GM04504 (cell line): ENCODE measurements at regions not wholly inside any gene's neighbourhood (a gene's known extent, or its start where the extent isn't known, plus 50 kb on each side); places are given as distances from the start of the nearest gene placed in this dataset.
"Not testable (repeated sequence)": the region's sequence is repeated elsewhere in the genome, so short reads cannot be mapped to it uniquely, and the experiment has no call there.

ENCODE experiments used
- DNase-seq: peaks from one replicate; pipeline ENCODE4 v3.0.0-alpha.2; 2012; ENCODE audit warnings: low read depth

DNA sequence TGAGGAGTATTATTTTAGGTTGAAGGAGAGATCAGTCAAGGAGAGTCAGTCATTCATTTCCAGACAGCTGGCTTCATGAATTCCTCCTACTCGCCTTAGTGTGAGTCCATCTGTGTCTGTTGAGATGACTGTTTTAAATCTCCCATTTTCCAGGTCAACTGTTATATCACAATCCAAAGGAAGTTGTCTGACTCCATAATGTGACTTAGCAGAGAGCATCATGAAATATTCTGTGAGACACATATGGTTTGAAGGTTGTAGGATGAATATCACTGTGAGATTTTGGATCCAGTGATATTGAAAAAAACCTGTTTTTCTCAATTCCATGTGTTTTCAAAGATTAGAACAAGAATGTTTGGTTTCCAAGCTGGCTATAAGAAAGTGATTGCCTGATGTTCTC, 530.2 kb upstream of the MAN1A1 start:
- no peak for DNase-seq

DNA sequence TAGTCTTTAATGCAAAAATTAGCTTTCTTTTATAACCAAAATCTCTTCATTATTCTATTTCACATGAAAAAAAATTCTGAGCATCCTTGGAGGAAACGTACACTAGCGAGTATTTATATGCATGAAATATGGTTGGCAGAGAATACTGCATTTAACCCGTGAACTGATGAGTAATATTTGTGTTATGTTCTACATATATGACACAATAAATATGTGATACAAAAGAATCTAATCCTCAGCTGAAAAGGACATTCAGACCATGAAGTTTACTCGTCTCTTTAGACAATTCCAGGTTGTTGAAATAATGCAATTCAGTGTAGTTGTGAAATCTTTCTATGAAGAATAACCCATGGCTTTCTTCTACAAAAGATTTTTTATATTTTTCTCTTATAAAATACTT, 524.8 kb upstream of the MAN1A1 start:
- no peak for DNase-seq

DNA sequence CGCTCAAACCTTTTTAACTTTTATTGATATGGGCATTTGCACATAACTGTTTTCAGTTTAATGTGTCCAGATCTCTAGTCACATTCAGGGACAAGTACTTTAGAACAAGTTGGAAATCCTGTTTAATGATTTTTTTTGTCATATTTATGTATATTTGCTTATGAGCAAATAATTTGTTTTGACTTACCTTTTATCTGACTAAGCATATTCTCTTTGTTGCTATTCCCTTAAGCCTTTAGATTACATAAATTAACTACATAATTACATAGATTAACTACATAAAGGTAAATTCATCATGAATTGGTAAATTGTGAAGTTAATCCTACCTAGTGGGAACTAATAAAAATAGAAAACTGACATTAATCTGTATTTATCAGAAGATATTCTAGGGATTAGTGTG, 523.5 kb upstream of the MAN1A1 start:
- no peak for DNase-seq

DNA sequence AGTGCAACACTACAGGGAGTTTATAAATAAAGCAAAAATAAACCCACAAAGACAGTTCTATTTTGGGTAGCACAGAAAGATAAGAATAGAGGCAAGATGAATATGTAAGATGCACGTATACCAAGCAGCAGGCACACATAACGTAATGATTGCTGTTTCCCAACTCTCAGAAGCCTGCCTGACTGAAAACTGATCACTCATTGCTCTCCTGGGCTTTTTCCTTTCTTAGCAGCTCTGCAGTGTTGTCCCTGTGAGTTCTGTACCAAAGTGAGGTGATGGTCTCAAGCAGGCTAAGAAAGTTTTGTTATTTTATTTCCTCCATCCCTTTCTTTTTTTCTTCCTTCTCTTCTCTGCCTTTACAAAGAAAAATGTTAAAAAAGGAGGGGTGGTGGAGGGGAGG, 522.0 kb upstream of the MAN1A1 start:
- DNase-seq, result no peak

DNA sequence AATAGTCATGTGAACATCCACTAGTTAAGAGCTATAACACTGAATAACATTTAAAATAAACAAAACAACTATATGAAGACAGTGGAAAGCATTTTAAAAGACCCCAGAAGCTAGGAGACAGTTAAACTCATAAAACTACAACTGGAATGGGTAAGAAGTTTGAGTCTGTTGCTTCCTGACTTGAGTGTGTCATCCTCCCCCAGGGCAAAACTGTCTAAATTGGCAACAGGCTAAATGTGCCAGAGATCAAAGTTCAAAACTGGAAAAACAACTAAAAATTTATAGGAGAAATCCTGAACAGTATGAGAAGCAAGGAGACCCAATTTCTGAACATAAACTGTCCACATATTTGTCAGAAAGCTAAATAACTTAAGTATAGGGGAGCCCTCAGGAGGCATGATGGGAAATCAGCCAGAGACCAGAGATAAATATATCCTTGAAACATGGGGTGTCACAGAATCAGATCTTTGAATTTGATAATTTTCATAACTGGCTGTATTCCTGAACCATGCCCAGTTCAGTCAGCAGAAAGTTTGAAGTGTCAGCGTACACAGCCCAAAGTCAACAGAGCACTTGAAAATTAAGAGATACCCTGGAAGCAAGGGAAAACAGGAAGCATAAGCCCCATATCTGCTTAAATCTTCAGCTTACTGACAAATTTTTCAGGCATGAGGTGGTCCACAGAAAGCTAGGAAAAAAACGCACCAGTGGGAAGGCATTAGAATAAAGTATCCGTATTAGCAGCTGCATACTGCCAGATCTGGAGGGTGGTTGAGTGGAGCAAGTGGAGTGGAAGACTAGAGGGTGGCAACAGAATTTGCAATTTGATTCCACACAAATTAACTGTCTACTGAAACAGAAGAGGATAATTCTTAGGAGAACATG, 516.1 kb upstream of the MAN1A1 start:
- no peak for DNase-seq

DNA sequence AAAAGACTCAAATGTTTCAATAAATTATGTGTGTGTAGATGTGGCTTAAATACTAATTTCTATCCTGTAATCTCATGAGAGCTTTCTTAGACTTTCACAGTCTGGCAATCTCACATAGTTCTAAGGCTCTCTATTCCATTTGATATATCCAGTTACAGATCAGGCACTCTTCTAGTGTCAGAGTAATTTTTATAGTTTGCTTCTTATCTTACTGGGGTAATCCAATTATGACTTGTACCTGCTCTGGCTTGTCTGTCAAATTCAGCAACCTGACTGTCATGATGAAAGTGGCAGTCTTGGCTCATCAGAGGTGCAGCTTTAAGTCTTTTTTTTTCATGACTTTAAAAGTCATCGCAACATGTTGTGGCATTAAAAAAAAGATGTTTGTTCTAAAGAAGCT, 513.2 kb upstream of the MAN1A1 start:
- no peak for DNase-seq

DNA sequence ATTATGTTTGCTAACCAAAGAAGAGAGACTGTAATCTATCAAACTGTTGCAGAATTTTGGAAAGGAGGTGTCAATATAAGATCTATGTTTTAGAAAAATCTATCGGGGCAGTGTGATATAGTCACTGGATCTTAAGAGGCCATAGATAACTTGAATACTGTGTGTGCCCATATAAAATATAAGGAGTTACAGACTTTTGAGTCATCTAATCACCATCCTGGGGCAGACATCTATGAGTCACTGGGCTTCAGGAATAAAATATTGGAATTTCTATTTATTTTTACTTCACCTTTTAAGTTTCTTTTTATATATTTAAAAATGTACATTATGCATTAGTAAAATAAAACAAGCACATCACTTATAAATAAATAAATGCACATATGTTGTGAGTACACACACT, 509.3 kb upstream of the MAN1A1 start:
- no peak for DNase-seq

DNA sequence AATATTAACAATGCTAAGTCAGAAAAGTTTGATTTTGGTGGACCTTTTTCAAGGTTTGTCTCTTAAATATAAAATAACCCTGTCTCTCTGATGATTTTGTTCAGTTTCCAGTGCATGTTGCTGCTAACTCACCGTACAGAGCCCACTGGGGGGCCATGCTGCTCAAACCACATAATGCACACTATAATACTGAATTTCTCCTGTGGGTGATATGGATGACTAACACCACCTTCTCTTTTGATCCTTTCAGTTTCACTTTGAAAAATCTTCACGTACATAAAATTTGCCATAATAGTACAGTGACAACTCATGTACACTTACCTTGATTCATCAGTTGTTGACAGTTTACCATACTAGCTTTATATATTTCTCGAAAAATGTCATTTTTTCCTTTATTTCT, 506.6 kb upstream of the MAN1A1 start:
- no peak for DNase-seq

DNA sequence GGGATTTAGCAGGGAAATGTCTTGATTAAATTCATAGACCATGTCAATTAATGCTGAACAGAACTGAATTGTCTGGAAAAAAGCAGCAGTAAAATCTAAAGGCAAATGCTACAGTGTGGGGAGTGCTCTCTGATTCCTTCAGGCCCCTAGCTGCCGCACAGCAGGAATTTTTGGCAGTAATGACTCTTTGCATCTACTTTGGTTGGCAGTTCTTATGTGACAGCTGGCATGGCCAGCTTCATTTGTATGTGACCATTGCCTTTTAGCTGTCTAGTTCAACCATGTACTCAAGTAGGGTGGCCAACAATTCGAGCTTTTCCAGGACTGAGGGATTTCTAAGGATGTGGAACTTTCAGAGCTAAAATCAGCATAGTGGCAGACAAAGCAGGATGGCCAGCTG, 499.1 kb upstream of the MAN1A1 start:
- DNase-seq, result no peak

DNA sequence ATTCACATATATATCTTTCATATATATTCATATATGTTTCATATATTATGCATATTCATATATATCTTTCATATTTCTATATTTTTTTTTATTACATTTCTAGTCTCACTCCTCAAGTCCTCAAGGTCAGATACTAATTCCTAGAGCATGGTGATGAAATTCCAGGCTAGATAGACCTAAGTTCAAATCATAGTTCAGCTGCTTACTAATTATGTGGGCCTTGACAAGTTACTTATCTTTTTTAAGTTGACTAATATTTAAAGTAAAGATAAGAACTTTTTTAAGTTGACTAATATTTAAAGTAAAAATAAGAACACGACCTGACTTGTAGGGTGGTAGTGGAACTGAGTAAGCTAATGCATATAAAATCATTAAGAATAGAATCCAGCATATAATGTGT, 495.6 kb upstream of the MAN1A1 start:
- no peak for DNase-seq

DNA sequence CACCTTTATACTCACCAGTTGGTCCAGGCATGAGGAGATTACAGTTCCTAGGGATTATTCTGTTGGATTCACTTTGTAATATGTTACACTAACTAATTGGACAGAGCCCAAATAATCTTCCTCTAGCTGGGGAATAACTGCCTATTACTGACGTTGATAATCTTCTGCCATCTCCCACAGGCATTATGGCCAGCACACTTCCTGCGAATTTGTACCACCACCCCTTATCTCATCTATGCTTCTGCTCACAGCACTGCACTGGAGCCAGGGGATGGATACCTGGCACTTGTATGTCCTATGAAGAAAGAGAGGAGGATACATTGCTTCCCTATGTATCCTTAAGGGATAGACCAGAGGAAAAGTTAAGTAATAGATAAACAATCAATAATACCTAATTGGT, 494.8 kb upstream of the MAN1A1 start:
- DNase-seq, result no peak

DNA sequence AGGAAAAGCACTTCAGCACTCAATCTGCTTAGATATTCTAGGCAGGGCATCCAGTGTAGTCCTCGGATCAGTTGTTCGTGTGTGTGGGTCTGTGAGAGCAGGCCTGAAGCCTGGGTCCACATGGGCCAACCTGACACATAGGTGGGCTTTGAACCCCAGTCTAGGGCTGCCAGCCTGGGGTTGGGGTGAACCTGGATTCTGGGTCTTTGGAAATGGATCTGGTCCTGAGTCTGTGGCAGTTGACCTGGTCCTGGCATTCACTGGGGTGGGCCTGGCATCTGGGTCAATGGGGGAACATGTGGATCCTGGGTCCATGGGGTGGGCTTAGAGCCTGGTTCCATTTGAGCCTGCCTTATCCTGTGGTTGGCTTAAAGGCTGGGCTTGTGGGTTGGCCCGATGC, 492.6 kb upstream of the MAN1A1 start:
- no peak for DNase-seq

DNA sequence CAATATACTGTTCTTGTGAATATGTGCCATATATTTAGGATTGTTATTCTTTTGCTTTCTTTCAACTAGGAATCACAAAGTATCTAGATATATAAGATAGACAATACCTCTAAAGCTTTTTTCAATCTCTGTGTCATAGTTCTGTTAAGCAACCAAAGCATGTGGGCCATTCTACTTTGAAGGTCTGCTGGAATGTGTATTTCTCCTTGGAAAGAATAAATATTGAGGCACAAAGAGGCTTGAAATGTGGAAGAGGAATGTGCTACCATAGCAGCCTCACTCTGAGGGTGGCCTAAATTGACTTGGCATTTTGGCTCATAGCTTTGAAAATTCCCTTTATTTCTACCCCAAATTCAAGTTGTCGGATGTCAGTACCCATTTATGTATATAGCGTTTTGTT, 488.5 kb upstream of the MAN1A1 start:
- no peak for DNase-seq

DNA sequence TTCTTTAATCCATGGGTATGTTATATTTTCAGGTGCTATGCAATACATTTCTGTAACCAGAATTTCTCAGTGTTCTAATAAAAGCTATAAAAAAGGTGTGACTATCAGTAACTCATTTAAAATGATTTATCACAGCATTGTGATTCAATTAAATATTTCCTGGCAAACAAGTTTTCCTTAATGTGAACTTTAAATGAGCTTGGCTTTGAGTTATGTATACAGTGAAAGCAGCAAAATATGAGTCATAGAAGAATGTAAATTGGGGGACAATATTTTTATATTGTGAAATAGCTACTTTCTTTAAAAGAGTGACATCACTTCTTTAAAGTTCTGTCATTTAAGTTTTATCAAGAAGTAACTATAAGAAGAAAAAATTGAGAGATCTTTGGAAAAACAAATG, 484.9 kb upstream of the MAN1A1 start:
- DNase-seq, result no peak

DNA sequence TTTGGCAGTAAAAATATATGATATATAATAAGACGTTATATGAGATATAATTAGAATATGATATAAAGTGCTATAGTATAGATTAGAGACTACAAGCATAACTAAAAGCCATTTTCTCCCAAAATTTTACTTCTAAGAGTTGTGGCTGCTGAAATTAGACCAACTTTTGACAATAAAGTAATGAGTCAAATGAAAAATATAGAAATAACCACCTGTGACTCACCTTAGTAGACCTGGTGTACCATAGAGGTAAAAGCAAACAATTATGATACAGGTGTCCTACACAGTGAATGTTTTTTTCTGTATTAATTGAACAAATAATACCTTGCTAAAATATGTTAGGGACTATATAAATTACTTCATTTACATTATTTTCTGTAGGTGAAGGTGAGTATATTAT, 482.9 kb upstream of the MAN1A1 start:
- DNase-seq, result no peak

DNA sequence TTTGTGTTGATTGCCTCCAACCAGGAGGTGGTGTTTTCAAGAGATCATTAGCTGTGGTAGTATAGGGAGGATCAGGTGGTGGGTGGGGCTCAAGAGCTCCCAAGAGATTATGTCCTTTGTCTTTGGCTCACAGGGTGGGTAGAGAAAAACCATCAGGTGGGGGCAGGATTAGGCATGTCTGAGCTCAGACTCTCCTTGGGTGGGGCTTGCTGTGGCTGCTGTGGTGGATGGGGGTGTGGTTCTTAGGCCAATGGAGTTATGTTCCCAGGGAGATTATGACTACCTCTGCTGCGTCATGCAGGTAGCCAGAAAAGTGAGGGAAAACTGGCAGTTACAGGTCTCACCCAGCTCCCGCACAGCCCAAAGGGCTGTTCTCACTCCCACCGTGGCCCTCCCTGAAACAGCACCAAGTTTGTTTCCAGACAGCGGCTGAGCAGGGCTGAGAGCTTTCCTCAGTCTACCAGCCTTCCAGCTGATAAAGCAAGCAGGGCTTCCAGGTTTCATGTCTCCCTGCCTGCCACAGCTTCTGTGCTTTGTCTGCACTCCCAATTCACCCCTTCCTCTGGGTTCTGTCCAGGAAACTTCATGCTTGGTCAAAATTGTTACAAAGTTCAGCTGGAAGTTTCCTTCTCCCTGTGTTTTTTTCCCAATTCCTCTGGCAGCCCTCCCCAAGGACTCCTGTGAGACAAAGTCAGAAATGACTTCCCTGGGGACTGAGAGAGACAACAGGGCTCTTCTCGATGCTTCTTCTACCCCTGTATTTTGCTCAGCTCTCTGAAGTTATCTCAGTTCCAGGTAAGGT, 481.1 kb upstream of the MAN1A1 start:
- DNase-seq, result no peak

DNA sequence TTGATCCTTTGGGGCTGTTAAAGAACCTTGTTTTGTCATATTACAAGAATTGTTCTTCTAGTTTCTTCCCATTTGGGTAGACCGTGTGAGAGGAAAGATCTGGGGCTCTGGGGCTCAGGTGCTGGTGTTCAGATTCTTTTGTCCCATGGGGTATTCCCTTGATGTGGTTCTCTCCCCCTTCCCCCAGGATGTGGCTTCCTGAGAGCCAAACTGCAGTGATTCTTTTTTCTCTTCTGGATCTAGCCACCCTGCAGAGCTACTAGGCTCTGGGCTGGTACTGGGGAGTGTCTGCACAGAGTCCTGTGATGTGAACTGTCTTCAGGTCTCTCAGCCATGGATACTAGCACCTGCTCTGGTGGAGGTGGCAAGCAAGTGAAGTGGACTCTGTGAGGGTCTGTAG, 480.5 kb upstream of the MAN1A1 start:
- no peak for DNase-seq

DNA sequence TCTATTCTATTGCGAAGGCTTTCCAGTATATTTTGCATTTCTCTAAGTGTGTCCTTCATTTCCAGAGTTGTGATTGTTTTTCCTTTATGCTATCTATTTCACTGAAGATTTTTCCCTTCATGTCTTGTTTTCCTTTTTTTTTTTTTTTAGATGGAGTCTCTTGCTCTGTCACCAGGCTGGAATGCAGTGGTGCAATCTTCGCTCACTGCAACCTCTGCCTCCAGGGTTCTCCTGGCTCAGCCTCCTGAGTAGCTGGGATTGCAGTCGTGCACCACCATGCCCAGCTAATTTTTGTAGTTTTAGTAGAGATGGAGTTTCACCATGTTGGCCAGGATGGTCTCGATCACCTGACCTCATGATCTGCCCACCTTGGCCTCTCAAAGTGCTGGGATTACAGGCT, 479.9 kb upstream of the MAN1A1 start:
- DNase-seq, result not testable (repeated sequence)

DNA sequence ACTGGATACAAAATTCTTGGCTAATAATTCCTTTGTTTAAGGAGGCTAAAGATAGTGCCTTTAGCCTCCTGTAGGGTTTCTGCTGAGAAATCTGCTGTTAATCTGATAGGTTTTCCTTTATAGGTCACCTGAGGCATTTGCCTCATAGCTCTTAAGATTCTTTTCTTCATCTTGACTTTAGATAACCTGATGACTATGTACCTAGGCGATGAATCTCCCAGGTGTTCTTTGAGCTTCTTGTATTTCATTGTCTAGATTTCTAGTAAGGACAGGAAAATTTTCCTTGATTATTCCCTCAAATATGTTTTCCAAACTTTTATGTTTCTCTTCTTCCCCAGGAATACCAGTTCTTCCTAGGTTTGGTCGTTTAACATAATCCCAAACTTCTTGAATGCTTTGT, 479.4 kb upstream of the MAN1A1 start:
- no peak for DNase-seq

DNA sequence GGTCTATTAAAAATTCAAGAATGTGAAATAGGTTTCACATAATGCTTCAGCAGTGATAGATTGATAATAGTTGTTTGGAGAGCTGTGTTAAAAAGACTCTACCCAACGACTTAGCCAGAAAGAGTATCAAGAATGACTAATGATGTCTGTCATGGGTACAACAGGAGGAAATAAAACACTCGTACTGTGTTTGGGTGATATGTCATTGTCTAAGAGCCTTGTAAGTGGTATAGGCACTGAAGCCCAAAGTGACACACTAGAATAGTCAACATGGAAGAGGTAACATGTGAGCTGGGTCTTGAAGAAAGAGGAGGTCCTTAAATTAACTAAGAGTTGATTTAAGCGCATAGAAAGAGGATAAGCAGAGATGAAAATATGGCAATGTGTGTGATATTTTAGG, 471.8 kb upstream of the MAN1A1 start:
- DNase-seq, result no peak

DNA sequence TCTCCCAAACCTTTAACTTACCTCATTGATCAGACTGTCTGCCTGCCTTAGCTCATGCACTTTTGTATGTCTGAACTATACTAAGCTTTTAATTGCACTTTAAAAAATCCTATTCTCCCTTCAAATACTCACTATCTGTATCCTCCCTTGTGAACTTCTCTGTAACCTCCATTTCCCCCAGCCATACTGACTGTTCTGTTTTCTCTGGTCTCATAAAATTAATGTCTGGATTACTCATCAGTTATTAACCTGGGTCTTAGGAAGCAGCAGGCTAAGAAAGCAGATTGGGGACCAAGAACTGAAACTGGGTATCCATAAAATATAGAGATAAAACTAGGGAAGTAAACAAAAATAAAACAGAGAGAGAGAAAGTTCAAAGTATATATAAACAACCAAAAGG, 469.3 kb upstream of the MAN1A1 start:
- DNase-seq, result no peak

DNA sequence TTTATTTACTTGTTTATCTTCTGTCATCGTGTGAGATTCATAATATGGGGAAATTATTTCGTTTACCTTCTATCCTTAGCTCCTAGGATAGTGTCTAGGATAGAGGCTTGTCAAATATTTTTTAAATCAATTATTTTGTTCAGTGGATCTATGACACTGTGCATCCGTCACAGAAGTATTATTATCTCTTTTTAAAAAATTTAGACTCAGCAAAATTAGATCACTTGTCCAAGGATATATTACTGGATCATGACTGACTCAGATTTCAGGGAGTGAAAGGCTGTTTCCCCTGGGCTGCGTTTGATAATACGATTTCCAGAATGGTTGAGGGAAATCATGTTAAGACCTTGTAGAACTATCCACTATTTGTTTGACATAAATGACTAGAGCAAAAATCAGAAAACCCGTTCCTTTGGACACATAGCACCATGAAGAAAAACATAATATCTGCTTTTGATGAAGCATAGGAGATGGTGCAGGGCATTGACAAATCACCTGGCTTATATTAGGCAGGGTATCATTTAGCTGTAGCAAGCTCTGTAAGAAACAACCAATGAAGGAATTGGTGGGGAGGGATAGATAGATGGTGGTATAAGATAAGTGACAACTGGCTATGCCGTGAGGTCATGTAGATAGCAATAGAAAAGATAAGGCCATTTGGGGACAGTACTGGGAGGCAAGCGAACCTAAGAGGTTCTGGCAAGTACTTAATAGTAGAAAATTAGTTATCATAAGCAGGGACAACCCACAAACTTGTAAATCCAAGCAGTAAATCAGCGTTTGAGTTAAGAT, 465.2 kb upstream of the MAN1A1 start:
- no peak for DNase-seq

DNA sequence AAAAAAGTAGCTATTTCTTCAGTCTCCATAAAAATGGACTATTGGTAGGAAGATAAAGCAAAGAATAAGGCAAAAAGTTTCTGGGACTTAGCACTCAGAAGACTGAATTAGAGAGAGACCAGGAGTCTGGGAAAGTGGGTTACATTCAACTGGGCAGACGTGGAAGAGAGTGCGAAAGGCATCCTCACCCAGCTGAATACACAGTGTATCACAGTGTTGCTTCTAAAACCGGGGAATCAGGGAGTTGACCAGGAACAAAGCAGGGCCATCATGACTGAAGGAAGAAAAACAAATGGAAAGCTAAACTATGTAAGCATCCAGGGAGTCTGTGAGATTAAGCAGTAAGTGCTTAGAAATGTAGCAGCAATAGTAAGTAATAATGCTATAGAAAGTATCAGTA, 452.9 kb upstream of the MAN1A1 start:
- no peak for DNase-seq
